ENCODE measurements at regions not wholly inside any gene's neighbourhood (a gene's known extent, or its start where the extent isn't known, plus 50 kb on each side); places are given as distances from the start of the nearest gene placed in this dataset.

DNA sequence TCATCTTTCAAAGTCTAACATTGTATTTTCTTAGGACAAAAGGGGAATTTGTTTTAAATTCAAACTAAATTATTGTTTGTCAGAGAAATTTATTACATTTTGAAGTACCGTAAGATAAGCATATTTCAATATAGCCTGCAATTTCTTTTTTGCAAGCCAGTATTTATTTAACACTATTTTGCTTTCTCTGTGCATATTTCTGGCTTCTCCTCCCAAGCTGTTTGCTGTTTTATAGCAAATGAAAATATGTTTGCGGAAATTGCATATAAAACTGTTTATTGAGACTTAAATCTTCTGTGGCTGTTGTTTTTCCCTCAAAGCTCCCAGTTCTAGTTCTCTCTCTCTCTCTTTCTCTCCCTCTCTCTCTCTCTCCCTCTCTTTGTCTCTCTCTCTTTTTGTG lies 866.8 kb downstream of the FAM181B start:
- no peaks in the 10 kb centered on the region for H3K4me1 ChIP-seq (ENCODE audit: control insufficient read depth in 3 of 3, insufficient read depth in 3 of 3, low read length in 3 of 3)
- H3K4me3 ChIP-seq (ENCODE audit: low read length in 3 of 3) = no peak overlapping the region
- no peaks in the 10 kb centered on the region for H3K9me3 ChIP-seq (ENCODE audit: control insufficient read depth in 3 of 3, low read length in 3 of 3)
- no peaks in the 10 kb centered on the region for H3K27me3 ChIP-seq (ENCODE audit: control insufficient read depth in 3 of 3, insufficient read depth in 3 of 3, low read length in 3 of 3)
- no peak overlapping the region for H3K27ac ChIP-seq (ENCODE audit: low read depth, low read length)
- no peaks in the 10 kb centered on the region for H3K36me3 ChIP-seq (ENCODE audit: control insufficient read depth in 3 of 3, insufficient read depth in 3 of 3, low read length in 3 of 3)
- no peak overlapping the region for H3K9ac ChIP-seq (ENCODE audit: low read depth in 1 of 3, low read length in 3 of 3)

DNA sequence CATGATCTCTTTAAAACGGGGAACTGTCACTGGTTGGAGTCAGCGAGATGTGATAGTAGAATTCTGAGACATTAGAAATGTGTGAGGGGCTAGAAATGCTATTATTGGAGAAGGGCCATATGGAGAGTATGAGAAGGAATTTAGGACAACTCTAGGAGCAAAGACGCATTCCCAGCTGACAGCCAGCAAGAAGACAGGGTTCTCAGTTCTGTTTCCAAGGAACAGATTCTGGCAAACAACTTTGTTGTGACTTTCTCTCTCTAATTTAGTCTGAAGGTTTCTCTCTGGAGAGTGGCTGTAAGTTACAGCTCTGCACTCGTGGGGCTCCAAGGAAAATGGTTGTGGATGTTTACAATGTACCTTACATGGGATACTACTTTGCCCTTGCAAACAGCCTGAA lies 876.3 kb downstream of the FAM181B start:
- Histone ChIP-seq H3K9ac (ENCODE audit: low read depth in 1 of 3, low read length in 3 of 3) (no peak overlapping the region), H3K27me3 (ENCODE audit: control insufficient read depth in 3 of 3, insufficient read depth in 3 of 3, low read length in 3 of 3) (no peaks in the 10 kb centered on the region), H3K9me3 (ENCODE audit: control insufficient read depth in 3 of 3, low read length in 3 of 3) (no peaks in the 10 kb centered on the region), H3K36me3 (ENCODE audit: control insufficient read depth in 3 of 3, insufficient read depth in 3 of 3, low read length in 3 of 3) (no peaks in the 10 kb centered on the region), H3K4me3 (ENCODE audit: low read length in 3 of 3) (no peak overlapping the region), H3K27ac (ENCODE audit: low read depth, low read length) (no peak overlapping the region), H3K4me1 (ENCODE audit: control insufficient read depth in 3 of 3, insufficient read depth in 3 of 3, low read length in 3 of 3) (no peaks in the 10 kb centered on the region)

DNA sequence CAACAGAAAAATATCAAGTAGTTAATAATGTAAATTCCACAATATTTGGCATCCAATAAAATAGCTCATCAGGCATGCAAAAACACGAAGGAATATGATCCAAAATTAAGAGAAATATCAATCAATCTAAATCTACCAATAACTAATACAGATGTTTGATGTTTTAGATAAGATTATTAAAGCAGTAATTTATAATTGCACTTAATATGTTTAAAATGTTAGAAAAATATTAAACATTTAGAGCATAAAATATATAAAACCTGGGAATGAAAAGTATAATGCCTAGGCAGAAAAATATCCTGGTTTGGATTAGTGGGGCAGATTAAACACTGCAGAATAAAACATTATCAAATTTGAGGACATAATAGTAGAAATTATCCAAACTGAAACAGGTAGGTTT lies 879.9 kb downstream of the FAM181B start:
- Histone ChIP-seq H3K9me3 (ENCODE audit: control insufficient read depth in 3 of 3, low read length in 3 of 3) (no peaks in the 10 kb centered on the region), H3K4me3 (ENCODE audit: low read length in 3 of 3) (no peak overlapping the region)

DNA sequence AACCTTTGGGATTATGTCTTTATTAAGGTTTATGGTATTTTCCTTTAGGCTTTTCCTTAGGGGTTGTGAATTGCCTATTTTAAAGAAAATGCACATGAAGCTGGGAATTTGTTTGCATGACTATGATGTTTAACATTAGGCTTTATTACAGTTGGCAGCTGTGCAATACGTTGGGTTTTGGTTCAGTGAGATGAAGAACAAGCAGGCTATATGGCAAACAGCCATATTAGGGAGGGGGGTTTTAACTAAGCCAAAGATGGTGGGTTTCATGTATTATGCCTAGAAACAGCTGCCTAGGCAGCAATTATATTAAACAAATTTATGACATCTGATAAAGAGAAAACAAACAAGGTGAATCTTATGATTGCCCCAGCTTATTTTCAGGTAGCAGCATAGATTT lies 880.8 kb downstream of the FAM181B start:
- Histone ChIP-seq H3K27me3 (ENCODE audit: control insufficient read depth in 3 of 3, insufficient read depth in 3 of 3, low read length in 3 of 3) (no peaks in the 10 kb centered on the region), H3K27ac (ENCODE audit: low read depth, low read length) (no peak overlapping the region), H3K9me3 (ENCODE audit: control insufficient read depth in 3 of 3, low read length in 3 of 3) (no peaks in the 10 kb centered on the region), H3K4me3 (ENCODE audit: low read length in 3 of 3) (no peak overlapping the region), H3K4me1 (ENCODE audit: control insufficient read depth in 3 of 3, insufficient read depth in 3 of 3, low read length in 3 of 3) (no peaks in the 10 kb centered on the region), H3K36me3 (ENCODE audit: control insufficient read depth in 3 of 3, insufficient read depth in 3 of 3, low read length in 3 of 3) (no peaks in the 10 kb centered on the region), H3K9ac (ENCODE audit: low read depth in 1 of 3, low read length in 3 of 3) (no peak overlapping the region)

More for the DNA sequence above, 879.9 kb downstream of the FAM181B start:
- Histone ChIP-seq H3K36me3 (ENCODE audit: control insufficient read depth in 3 of 3, insufficient read depth in 3 of 3, low read length in 3 of 3) (no peaks in the 10 kb centered on the region), H3K4me1 (ENCODE audit: control insufficient read depth in 3 of 3, insufficient read depth in 3 of 3, low read length in 3 of 3) (no peaks in the 10 kb centered on the region), H3K27ac (ENCODE audit: low read depth, low read length) (no peak overlapping the region), H3K27me3 (ENCODE audit: control insufficient read depth in 3 of 3, insufficient read depth in 3 of 3, low read length in 3 of 3) (no peaks in the 10 kb centered on the region), H3K9ac (ENCODE audit: low read depth in 1 of 3, low read length in 3 of 3) (no peak overlapping the region)

DNA sequence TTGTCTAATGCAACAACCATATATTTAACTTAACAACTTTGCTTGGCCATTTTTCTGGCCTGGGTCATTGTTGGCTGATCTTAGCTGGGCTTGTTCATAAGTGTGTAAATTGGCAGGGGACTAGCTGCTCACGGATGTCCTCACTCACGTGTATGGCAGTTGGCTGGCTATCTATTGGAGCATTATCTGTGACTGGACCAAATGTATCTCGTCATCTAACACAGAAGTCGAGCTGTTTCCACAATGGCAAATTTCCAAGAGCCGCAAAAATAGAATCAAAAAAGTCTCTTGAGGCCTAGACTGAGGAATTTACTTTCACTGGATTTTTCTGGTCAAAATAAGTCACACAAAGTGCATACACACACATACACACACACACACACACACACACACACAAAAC lies 893.3 kb downstream of the FAM181B start:
- Histone ChIP-seq H3K9ac (ENCODE audit: low read depth in 1 of 3, low read length in 3 of 3) (no peak overlapping the region), H3K36me3 (ENCODE audit: control insufficient read depth in 3 of 3, insufficient read depth in 3 of 3, low read length in 3 of 3) (no peaks in the 10 kb centered on the region)

DNA sequence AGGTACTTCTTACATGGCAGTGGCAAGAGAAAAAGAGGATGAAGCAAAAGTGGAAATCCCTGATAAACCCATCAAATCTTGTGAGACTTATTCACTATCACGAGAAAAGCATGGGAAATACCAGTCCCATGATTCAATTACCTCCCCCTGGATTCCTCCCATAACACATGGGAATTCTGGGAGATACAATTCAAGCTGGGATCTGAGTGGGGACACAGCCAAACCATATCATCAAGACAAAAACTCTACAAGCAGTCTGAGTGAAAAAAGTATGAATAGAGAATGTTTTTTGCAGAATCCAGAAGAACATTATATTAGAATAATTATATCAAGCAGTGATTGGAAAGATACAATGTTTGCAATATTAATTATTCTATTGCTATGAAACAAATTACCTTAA lies 893.7 kb downstream of the FAM181B start:
- H3K36me3 ChIP-seq (ENCODE audit: control insufficient read depth in 3 of 3, insufficient read depth in 3 of 3, low read length in 3 of 3) = no peaks in the 10 kb centered on the region
- H3K4me3 ChIP-seq (ENCODE audit: low read length in 3 of 3) = no peak overlapping the region
- H3K4me1 ChIP-seq (ENCODE audit: control insufficient read depth in 3 of 3, insufficient read depth in 3 of 3, low read length in 3 of 3) = no peaks in the 10 kb centered on the region

More for the DNA sequence above, 893.3 kb downstream of the FAM181B start:
- Histone ChIP-seq H3K9me3 (ENCODE audit: control insufficient read depth in 3 of 3, low read length in 3 of 3) (no peaks in the 10 kb centered on the region), H3K4me1 (ENCODE audit: control insufficient read depth in 3 of 3, insufficient read depth in 3 of 3, low read length in 3 of 3) (no peaks in the 10 kb centered on the region), H3K27me3 (ENCODE audit: control insufficient read depth in 3 of 3, insufficient read depth in 3 of 3, low read length in 3 of 3) (no peaks in the 10 kb centered on the region), H3K4me3 (ENCODE audit: low read length in 3 of 3) (no peak overlapping the region), H3K27ac (ENCODE audit: low read depth, low read length) (no peak overlapping the region)

DNA sequence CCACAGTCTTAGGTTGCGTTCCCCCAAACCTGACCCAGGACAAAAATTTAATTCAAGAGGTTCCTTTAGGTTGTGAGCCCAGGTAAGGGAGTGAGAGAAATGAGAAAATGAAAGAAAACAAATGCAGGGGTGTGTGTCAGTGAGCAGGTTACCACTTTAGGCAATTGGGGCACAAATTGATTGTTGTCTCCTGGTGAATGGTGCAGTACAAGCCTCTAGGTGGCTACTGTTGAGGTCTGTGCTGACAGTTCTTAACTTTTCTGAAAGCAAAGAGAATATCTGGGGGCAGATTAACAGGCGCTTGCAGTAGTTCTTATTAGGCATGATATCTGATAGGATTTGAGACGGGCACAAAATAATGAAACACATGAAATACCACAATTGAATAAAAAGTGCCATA lies 894.6 kb downstream of the FAM181B start:
- H3K9ac ChIP-seq (ENCODE audit: low read depth in 1 of 3, low read length in 3 of 3) = no peak overlapping the region

More for the DNA sequence above, 893.7 kb downstream of the FAM181B start:
- no peak overlapping the region for H3K27ac ChIP-seq (ENCODE audit: low read depth, low read length)
- no peak overlapping the region for H3K9ac ChIP-seq (ENCODE audit: low read depth in 1 of 3, low read length in 3 of 3)
- no peaks in the 10 kb centered on the region for H3K27me3 ChIP-seq (ENCODE audit: control insufficient read depth in 3 of 3, insufficient read depth in 3 of 3, low read length in 3 of 3)
- H3K9me3 ChIP-seq (ENCODE audit: control insufficient read depth in 3 of 3, low read length in 3 of 3) = no peaks in the 10 kb centered on the region

DNA sequence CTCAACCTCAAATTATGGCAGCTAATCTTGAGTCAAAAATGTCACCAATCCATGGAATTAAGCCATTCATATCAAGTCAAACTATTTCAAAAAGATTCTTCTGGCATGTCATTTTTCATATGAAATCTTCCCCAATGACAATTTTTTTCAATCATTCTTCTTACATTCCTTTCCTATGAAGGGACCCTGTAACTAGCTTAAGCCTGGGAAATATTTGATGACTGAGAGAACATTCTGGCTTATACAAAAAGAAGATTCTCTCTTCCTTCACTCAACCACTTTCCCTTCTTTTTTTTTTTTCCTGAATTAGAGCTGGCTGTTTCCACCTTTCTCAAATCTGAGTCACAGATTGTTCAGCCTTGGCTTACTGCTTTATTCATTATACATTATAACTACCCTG lies 903.7 kb downstream of the FAM181B start:
- Histone ChIP-seq H3K27ac (ENCODE audit: low read depth, low read length) (no peak overlapping the region), H3K9me3 (ENCODE audit: control insufficient read depth in 3 of 3, low read length in 3 of 3) (peaks cover 0 to 3% (median 2%) of the 10 kb centered on the region in 3 donors), H3K4me1 (ENCODE audit: control insufficient read depth in 3 of 3, insufficient read depth in 3 of 3, low read length in 3 of 3) (no peaks in the 10 kb centered on the region), H3K4me3 (ENCODE audit: low read length in 3 of 3) (no peak overlapping the region), H3K27me3 (ENCODE audit: control insufficient read depth in 3 of 3, insufficient read depth in 3 of 3, low read length in 3 of 3) (no peaks in the 10 kb centered on the region), H3K36me3 (ENCODE audit: control insufficient read depth in 3 of 3, insufficient read depth in 3 of 3, low read length in 3 of 3) (no peaks in the 10 kb centered on the region), H3K9ac (ENCODE audit: low read depth in 1 of 3, low read length in 3 of 3) (no peak overlapping the region)

More for the DNA sequence above, 894.6 kb downstream of the FAM181B start:
- Histone ChIP-seq H3K36me3 (ENCODE audit: control insufficient read depth in 3 of 3, insufficient read depth in 3 of 3, low read length in 3 of 3) (no peaks in the 10 kb centered on the region), H3K9me3 (ENCODE audit: control insufficient read depth in 3 of 3, low read length in 3 of 3) (no peaks in the 10 kb centered on the region), H3K27me3 (ENCODE audit: control insufficient read depth in 3 of 3, insufficient read depth in 3 of 3, low read length in 3 of 3) (no peaks in the 10 kb centered on the region), H3K4me1 (ENCODE audit: control insufficient read depth in 3 of 3, insufficient read depth in 3 of 3, low read length in 3 of 3) (no peaks in the 10 kb centered on the region), H3K27ac (ENCODE audit: low read depth, low read length) (no peak overlapping the region), H3K4me3 (ENCODE audit: low read length in 3 of 3) (no peak overlapping the region)

DNA sequence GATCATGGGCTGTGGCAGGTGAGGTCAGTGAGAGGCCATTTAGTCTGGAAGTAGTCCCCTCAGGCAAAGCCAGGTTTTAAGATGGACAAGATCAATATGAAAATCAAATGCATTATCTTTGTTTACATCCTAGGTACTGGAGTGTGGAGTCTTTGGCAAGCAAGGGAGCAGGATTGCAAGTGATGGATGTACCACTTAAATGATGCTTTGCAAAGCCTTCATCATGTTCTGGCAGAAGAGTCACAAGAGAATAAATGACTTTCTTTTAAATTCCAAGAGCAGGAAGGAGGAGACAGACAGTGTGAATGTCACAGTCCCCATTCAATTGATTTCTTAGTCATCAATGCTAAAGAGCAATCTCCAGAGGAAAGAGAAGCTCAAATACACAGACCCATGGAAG lies 908.3 kb downstream of the FAM181B start:
- Histone ChIP-seq H3K27ac (ENCODE audit: low read depth, low read length) (no peak overlapping the region), H3K9me3 (ENCODE audit: control insufficient read depth in 3 of 3, low read length in 3 of 3) (no peaks in the 10 kb centered on the region), H3K36me3 (ENCODE audit: control insufficient read depth in 3 of 3, insufficient read depth in 3 of 3, low read length in 3 of 3) (no peaks in the 10 kb centered on the region), H3K4me3 (ENCODE audit: low read length in 3 of 3) (no peak overlapping the region), H3K9ac (ENCODE audit: low read depth in 1 of 3, low read length in 3 of 3) (no peak overlapping the region), H3K27me3 (ENCODE audit: control insufficient read depth in 3 of 3, insufficient read depth in 3 of 3, low read length in 3 of 3) (no peaks in the 10 kb centered on the region), H3K4me1 (ENCODE audit: control insufficient read depth in 3 of 3, insufficient read depth in 3 of 3, low read length in 3 of 3) (no peaks in the 10 kb centered on the region)

DNA sequence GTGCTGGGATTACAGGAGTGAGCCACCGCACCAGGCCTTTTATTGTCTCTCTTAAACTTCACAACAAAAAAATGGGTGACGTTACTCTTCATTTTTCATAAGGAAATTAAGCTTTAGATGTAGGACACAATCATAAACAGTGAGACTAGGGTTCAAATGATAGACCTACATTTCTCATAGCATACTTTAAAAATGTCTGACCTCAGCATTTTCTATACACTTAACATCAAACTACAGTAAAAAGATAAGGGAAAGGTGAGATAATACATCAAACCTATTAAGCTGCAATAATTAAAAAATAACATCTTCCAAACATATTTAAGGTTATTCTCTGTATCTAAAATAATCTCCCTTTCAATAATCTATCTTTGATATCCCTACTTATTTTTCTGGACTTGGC lies 914.2 kb downstream of the FAM181B start:
- Histone ChIP-seq H3K27ac (ENCODE audit: low read depth, low read length) (no peak overlapping the region), H3K9ac (ENCODE audit: low read depth in 1 of 3, low read length in 3 of 3) (no peak overlapping the region), H3K36me3 (ENCODE audit: control insufficient read depth in 3 of 3, insufficient read depth in 3 of 3, low read length in 3 of 3) (no peaks in the 10 kb centered on the region), H3K4me1 (ENCODE audit: control insufficient read depth in 3 of 3, insufficient read depth in 3 of 3, low read length in 3 of 3) (no peaks in the 10 kb centered on the region), H3K4me3 (ENCODE audit: low read length in 3 of 3) (no peak overlapping the region), H3K27me3 (ENCODE audit: control insufficient read depth in 3 of 3, insufficient read depth in 3 of 3, low read length in 3 of 3) (no peaks in the 10 kb centered on the region), H3K9me3 (ENCODE audit: control insufficient read depth in 3 of 3, low read length in 3 of 3) (no peaks in the 10 kb centered on the region)

DNA sequence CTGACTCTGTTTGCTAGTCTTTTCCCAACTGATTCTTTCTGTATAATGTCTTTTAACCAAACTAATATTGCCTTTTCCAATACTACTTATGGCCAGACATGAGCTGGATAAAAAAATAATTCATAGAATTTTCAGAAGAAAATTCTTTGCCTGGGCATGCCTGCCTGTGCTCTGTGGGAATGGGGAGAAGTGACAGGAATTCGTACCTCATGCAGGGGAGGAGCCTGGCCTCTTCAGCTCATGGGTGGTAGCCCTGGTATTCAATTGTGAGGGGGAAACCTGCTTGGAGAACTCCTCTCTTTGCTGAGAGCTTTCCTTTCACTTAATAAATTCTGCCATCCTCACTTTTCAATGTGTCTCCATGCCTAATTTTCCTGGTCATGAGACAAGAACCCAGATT lies 928.8 kb downstream of the FAM181B start:
- no peaks in the 10 kb centered on the region for H3K9me3 ChIP-seq (ENCODE audit: control insufficient read depth in 3 of 3, low read length in 3 of 3)
- no peak overlapping the region for H3K4me3 ChIP-seq (ENCODE audit: low read length in 3 of 3)
- H3K36me3 ChIP-seq (ENCODE audit: control insufficient read depth in 3 of 3, insufficient read depth in 3 of 3, low read length in 3 of 3) = no peaks in the 10 kb centered on the region
- no peak overlapping the region for H3K9ac ChIP-seq (ENCODE audit: low read depth in 1 of 3, low read length in 3 of 3)
- H3K27me3 ChIP-seq (ENCODE audit: control insufficient read depth in 3 of 3, insufficient read depth in 3 of 3, low read length in 3 of 3) = no peaks in the 10 kb centered on the region
- H3K4me1 ChIP-seq (ENCODE audit: control insufficient read depth in 3 of 3, insufficient read depth in 3 of 3, low read length in 3 of 3) = no peaks in the 10 kb centered on the region
- no peak overlapping the region for H3K27ac ChIP-seq (ENCODE audit: low read depth, low read length)
